Epithelial cell of esophagus (primary cell): ENCODE measurements at regions not wholly inside any gene's neighbourhood (a gene's known extent, or its start where the extent isn't known, plus 50 kb on each side); places are given as distances from the start of the nearest gene placed in this dataset.

Experiments
- DNase-seq: peaks from one replicate; pipeline ENCODE4 v3.0.0; 2010; ENCODE audit warnings: low read depth
- H3K4me3 ChIP-seq: 2 replicates; pipeline ENCODE4 v1.5.1; 2011; ENCODE audit warnings: mild to moderate bottlenecking, low read length, control low read depth
- TF ChIP-seq, protein P1 (sequence below): IDR thresholded peaks from 2 replicates; pipeline ENCODE4 v1.5.1; 2011; ENCODE audit warnings: low read depth, mild to moderate bottlenecking, low read length, control low read depth, inconsistent platforms; ENCODE audit not compliant: insufficient read depth; ENCODE audit errors: missing control alignments

GRCh38 chr16:25478476-25478875, 213.3 kb upstream of the HS3ST4 start:
- H3K4me3 ChIP-seq: no peak overlapping the region
- DNase-seq: no peak
- TF ChIP-seq, protein P1, sequence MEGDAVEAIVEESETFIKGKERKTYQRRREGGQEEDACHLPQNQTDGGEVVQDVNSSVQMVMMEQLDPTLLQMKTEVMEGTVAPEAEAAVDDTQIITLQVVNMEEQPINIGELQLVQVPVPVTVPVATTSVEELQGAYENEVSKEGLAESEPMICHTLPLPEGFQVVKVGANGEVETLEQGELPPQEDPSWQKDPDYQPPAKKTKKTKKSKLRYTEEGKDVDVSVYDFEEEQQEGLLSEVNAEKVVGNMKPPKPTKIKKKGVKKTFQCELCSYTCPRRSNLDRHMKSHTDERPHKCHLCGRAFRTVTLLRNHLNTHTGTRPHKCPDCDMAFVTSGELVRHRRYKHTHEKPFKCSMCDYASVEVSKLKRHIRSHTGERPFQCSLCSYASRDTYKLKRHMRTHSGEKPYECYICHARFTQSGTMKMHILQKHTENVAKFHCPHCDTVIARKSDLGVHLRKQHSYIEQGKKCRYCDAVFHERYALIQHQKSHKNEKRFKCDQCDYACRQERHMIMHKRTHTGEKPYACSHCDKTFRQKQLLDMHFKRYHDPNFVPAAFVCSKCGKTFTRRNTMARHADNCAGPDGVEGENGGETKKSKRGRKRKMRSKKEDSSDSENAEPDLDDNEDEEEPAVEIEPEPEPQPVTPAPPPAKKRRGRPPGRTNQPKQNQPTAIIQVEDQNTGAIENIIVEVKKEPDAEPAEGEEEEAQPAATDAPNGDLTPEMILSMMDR: no peak

GRCh38 chr16:25464058-25464457, 206.4 kb upstream of the ZKSCAN2 start:
- TF ChIP-seq, protein P1: no peak
- no peak overlapping the region for H3K4me3 ChIP-seq
- no peak for DNase-seq

GRCh38 chr16:25449802-25450201, 192.2 kb upstream of the ZKSCAN2 start:
- TF ChIP-seq, protein P1: no peak
- DNase-seq: no peak
- no peak overlapping the region for H3K4me3 ChIP-seq

GRCh38 chr16:25443994-25444393, 186.3 kb upstream of the ZKSCAN2 start:
- TF ChIP-seq, protein P1: no peak
- no peak for DNase-seq
- no peak overlapping the region for H3K4me3 ChIP-seq

- no peak overlapping the region for H3K4me3 ChIP-seq
- DNase-seq: no peak
- TF ChIP-seq, protein P1: no peak
Observed at GRCh38 chr16:25434064-25434463, 176.4 kb upstream of the ZKSCAN2 start.

DNA sequence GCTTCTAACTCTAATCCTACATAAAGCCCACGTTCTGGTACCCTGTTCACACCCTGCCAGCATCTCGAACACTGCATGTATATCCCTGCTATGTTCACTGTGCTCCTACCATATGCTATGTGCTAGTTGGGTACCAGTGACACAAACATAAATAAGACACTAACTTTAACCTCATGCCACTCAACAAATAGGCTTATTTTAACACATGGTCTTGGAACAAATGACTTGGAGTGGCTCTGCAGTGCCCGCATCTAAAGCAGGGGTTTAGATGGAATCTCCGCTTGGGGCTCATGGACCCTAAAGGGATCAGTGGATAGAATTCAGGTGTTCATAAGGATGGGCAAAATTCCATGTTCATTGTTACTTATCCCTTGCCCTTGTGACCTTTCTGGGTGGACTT, 175.7 kb upstream of the ZKSCAN2 start:
- TF ChIP-seq, protein P1: no peak
- no peak overlapping the region for H3K4me3 ChIP-seq
- DNase-seq: no peak

DNA sequence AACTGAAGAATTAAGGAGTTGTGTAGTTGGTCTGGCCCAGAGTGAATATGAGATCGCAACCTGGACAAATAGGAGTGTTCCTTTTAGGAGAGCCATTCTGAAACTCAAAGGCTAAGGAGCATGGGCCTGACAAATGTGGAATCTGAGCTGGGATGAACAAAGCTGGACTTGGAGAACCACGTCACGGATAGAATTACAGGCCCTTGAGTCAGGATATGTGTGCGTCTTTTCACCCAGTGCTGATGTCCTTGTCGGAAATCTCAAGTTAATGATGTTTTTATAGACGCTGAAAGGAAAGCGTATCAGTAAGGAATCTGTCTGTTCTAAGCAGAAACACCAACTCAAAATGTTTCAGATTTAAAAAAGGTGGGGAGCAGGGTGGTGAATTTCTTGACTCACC, 173.8 kb upstream of the ZKSCAN2 start:
- TF ChIP-seq, protein P1: no peak
- no peak overlapping the region for H3K4me3 ChIP-seq
- DNase-seq: no peak
